GM23248 (cell line): ENCODE measurements at regions not wholly inside any gene's neighbourhood (a gene's known extent, or its start where the extent isn't known, plus 50 kb on each side); places are given as distances from the start of the nearest gene placed in this dataset.

Experiments used
- DNase-seq: peaks from one replicate; pipeline ENCODE4 v3.0.0-alpha.2; 2015
- H2AFZ ChIP-seq: fragments of 200-600 bp; sonication (generic); 2 replicates; pipeline ENCODE4 v1.6.1; 2016; ENCODE audit warnings: antibody characterized with exemption
- H3F3A ChIP-seq: fragments of 200-600 bp; sonication (generic); 2 replicates; pipeline ENCODE4 v1.6.1; 2016; ENCODE audit warnings: mild to moderate bottlenecking, antibody characterized with exemption, mixed run types; ENCODE audit not compliant: insufficient read depth
- H3K27ac ChIP-seq: fragments of 200-600 bp; sonication (generic); 2 replicates; pipeline ENCODE4 v1.5.1; 2016; ENCODE audit warnings: mild to moderate bottlenecking
- H3K27me3 ChIP-seq: fragments of 200-600 bp; sonication (generic); replicated peaks from 2 replicates; pipeline ENCODE4 v1.6.1; 2016; ENCODE audit warnings: mild to moderate bottlenecking; ENCODE audit not compliant: insufficient read depth
- H3K36me3 ChIP-seq: fragments of 200-600 bp; sonication (generic); 2 replicates; pipeline ENCODE4 v1.6.1; 2016; ENCODE audit warnings: low read depth, mild to moderate bottlenecking
- H3K4me1 ChIP-seq: fragments of 200-600 bp; sonication (generic); 2 replicates; pipeline ENCODE4 v1.6.1; 2016; ENCODE audit warnings: mild to moderate bottlenecking; ENCODE audit not compliant: insufficient read depth
- H3K4me2 ChIP-seq: fragments of 200-600 bp; sonication (generic); one replicate; pipeline ENCODE4 v1.6.1; 2016; ENCODE audit warnings: mild to moderate bottlenecking; ENCODE audit not compliant: unreplicated experiment
- H3K4me3 ChIP-seq: fragments of 200-600 bp; sonication (generic); 2 replicates; pipeline ENCODE4 v1.5.1; 2016; ENCODE audit warnings: mild to moderate bottlenecking
- H3K79me2 ChIP-seq: fragments of 200-600 bp; sonication (generic); 2 replicates; pipeline ENCODE4 v1.6.1; 2016; ENCODE audit warnings: mild to moderate bottlenecking; ENCODE audit not compliant: insufficient read depth
- H3K9ac ChIP-seq: fragments of 200-600 bp; sonication (generic); 2 replicates; pipeline ENCODE4 v1.6.1; 2016; ENCODE audit warnings: mild to moderate bottlenecking
- H3K9me2 ChIP-seq: fragments of 200-600 bp; sonication (generic); 2 replicates; pipeline ENCODE4 v1.6.1; 2016; ENCODE audit warnings: mixed run types, mild to moderate bottlenecking, moderate library complexity; ENCODE audit not compliant: insufficient read depth
- H3K9me3 ChIP-seq: fragments of 200-600 bp; sonication (generic); one replicate; pipeline ENCODE4 v1.6.1; 2017; ENCODE audit warnings: low read depth
- H4K20me1 ChIP-seq: fragments of 200-600 bp; sonication (generic); 2 replicates; pipeline ENCODE4 v1.6.0; 2016; ENCODE audit not compliant: insufficient read depth
- EZH2 ChIP-seq: fragments of 200-600 bp; sonication (generic); IDR thresholded peaks from 2 replicates; pipeline ENCODE4 v1.6.1; 2018; ENCODE audit warnings: antibody characterized with exemption, mild to moderate bottlenecking; ENCODE audit not compliant: insufficient read depth, poor library complexity, severe bottlenecking
- EZH2phosphoT487 ChIP-seq: fragments of 200-600 bp; sonication (generic); IDR thresholded peaks from 2 replicates; pipeline ENCODE4 v1.6.1; 2018; ENCODE audit warnings: antibody characterized with exemption, moderate library complexity, mild to moderate bottlenecking, low read depth; ENCODE audit not compliant: insufficient read depth
- WGBS, 2 experiments: methylation state at CpG; one replicate each; pipeline ENCODE4 v1.1.6; 2015 to 2017; ENCODE audit warnings: low lambda C conversion rate in 2 of 2, low coverage in 1 of 2; ENCODE audit errors: missing lambda C conversion rate in 2 of 2; 5-methylcytosine and 5-hydroxymethylcytosine counted together
- in situ Hi-C: fragments of 300-500 bp; cut with MboI; formaldehyde crosslinking; loops from 2 replicates; pipeline ENCODE4 v1.15.0; 2020

DNA sequence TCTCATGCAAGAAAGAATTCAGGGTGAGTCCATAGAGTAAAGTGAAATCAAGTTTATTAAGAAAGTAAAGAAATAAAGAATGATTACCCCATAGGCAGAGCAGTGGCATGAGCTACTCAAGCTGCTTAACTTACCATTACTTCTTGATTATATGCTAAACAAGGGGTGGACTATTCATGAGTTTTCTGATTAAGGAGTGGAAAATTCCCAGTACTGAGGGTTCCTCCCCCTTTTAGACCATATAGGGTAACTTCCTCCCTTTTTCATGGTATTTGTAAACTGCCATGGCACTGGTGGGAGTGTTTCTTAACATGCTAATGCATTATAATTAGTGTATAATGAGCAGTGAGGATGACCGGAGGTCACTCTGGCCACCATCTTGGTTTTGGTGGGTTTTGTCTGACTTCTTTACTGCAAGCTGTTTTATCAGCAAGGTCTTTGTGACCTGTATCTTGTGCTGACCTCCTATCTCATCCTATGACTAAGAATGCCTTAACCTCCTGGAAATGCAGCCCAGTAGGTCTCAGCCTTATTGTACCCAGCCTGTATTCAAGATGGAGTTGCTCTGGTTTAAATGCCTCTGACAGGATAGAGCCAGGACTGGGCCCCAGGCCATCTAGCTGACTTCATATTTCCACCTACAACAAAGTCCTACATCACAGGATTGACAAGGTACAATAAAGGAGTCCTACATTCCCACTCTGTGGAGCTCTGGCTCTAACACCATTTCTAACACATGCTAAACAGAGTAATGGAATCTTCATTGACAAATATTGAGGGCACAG, 186.7 kb downstream of the NXNL2 start:
- Histone ChIP-seq H3K4me2 (no peak overlapping the region), H3F3A (peaks cover 3% of the 10 kb centered on the region; the same call in 1 of the 2 replicates), H3K79me2 (no peaks in the 10 kb centered on the region), H3K4me1 (no peaks in the 10 kb centered on the region), H3K27ac (no peak overlapping the region), H3K9ac (no peak overlapping the region), H3K27me3 (no peaks in the 10 kb centered on the region), H3K9me2 (no peaks in the 10 kb centered on the region), H4K20me1 (no peaks in the 10 kb centered on the region), H2AFZ (no peak overlapping the region), H3K9me3 (no peaks in the 10 kb centered on the region), H3K36me3 (no peaks in the 10 kb centered on the region), H3K4me3 (no peak overlapping the region)
- in situ Hi-C loops = no loop called here
- DNase-seq = no peak
- 100% methylated on average over 1 of the region's 1 CpG for WGBS, 2 experiments
- TF ChIP-seq EZH2phosphoT487 (no peak), EZH2 (no peak)

DNA sequence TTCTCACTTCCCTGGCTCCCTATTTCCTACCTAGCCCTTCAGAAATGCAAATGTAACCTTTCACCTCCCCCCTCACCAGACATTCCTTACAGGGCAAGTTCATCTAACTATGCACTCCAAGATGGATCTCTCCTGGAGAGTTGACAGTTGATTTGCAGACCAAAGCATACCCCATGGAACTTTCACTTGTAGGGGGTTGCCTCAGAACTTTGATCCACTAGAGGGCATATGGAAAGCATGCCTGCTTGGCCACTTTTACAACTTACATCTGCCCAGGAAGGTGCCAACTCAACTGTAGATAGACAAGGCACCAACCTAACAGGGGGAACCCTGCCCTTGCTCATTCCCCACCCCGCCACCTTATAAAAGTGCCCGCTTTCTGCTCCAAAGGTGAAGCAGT, 187.8 kb downstream of the NXNL2 start:
- H3K27ac ChIP-seq = no peak overlapping the region
- no peaks in the 10 kb centered on the region for H3K27me3 ChIP-seq
- DNase-seq = no peak
- no peaks in the 10 kb centered on the region for H4K20me1 ChIP-seq
- no peaks in the 10 kb centered on the region for H3K9me3 ChIP-seq
- no peaks in the 10 kb centered on the region for H3K36me3 ChIP-seq
- 98 to 100% methylated on average over 2 of the region's 2 CpGs for WGBS, 2 experiments
- H2AFZ ChIP-seq = no peak overlapping the region
- H3K9me2 ChIP-seq = no peaks in the 10 kb centered on the region
- no peak overlapping the region for H3K9ac ChIP-seq
- H3F3A ChIP-seq = no peaks in the 10 kb centered on the region
- in situ Hi-C loops = no loop called here
- no peaks in the 10 kb centered on the region for H3K79me2 ChIP-seq
- no peaks in the 10 kb centered on the region for H3K4me1 ChIP-seq
- TF ChIP-seq EZH2phosphoT487 (no peak), EZH2 (no peak)
- no peak overlapping the region for H3K4me2 ChIP-seq
- no peak overlapping the region for H3K4me3 ChIP-seq

DNA sequence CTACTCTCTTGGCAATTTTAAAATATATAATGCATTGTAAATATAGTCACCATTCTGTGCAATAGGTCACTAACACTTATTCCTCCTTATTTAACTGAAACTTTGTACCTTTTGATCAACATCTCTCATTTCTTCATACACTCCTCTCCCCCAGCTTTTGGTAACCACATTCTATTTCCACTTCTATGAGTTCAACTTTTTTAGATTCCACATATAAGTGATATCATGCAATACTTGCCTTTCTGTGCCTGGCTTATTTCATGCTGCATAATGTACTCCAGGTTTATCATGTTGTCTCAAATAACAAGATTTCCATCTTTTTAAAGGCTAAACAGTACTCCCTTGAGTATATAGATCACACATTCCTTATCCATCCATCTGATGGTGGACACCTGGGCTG, 188.8 kb downstream of the NXNL2 start:
- Histone ChIP-seq H3K4me1 (no peaks in the 10 kb centered on the region), H4K20me1 (no peaks in the 10 kb centered on the region), H3K27me3 (no peaks in the 10 kb centered on the region), H3K9ac (no peak overlapping the region), H3K36me3 (no peaks in the 10 kb centered on the region), H3F3A (no peaks in the 10 kb centered on the region), H3K4me3 (no peak overlapping the region), H3K9me2 (no peaks in the 10 kb centered on the region), H3K9me3 (no peaks in the 10 kb centered on the region), H3K79me2 (no peaks in the 10 kb centered on the region), H3K27ac (no peak overlapping the region), H3K4me2 (no peak overlapping the region), H2AFZ (no peak overlapping the region)
- no peak for DNase-seq
- in situ Hi-C loops = no loop called here
- TF ChIP-seq EZH2phosphoT487 (no peak), EZH2 (no peak)

DNA sequence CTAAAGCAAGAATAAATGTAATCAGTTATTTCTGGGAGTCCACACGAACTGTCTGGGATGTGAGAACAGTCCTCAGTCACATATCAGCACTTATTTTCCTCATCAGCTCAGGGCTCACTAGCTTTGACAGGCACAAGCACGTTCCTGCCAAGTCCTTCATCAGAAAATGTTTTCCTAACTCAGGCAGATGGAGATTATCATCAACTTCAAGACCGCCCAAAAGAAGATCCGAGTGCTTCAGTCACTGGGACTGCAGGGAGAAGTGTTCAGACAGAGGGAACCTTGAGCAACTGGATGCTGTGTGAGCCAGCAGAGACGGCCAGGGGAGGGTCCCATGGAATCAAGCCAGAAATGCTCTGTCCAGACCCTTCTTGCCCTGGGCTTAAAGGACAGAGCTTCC, 189.4 kb downstream of the NXNL2 start:
- Histone ChIP-seq H3K4me1 (no peaks in the 10 kb centered on the region), H3K9ac (no peak overlapping the region), H3K9me2 (no peaks in the 10 kb centered on the region), H3K27ac (no peak overlapping the region), H3F3A (no peaks in the 10 kb centered on the region), H4K20me1 (no peaks in the 10 kb centered on the region), H3K4me3 (no peak overlapping the region), H2AFZ (no peak overlapping the region), H3K4me2 (no peak overlapping the region), H3K9me3 (no peaks in the 10 kb centered on the region), H3K79me2 (no peaks in the 10 kb centered on the region), H3K36me3 (no peaks in the 10 kb centered on the region), H3K27me3 (no peaks in the 10 kb centered on the region)
- no peak for DNase-seq
- WGBS, 2 experiments = 44% methylated on average over 5 of the region's 5 CpGs
- in situ Hi-C loops = no loop called here
- TF ChIP-seq EZH2 (no peak), EZH2phosphoT487 (no peak)
